Thyroid gland (tissue), 4 donors: ENCODE measurements at regions not wholly inside any gene's neighbourhood (a gene's known extent, or its start where the extent isn't known, plus 50 kb on each side); places are given as distances from the start of the nearest gene placed in this dataset.

Experiments
- CTCF ChIP-seq, 6 experiments: fragments of 200-600 bp in 3 of 6; fragments of 450-650 bp in 3 of 6; sonication (generic) in 3 of 6; IDR thresholded peaks; one replicate each; pipeline ENCODE4 v1.5.1; 2016 to 2019; ENCODE audit warnings: antibody characterized with exemption in 6 of 6, mild to moderate bottlenecking in 2 of 6, inconsistent platforms in 1 of 6, moderate library complexity in 1 of 6
- POLR2A ChIP-seq, 2 donors: fragments of 450-650 bp; IDR thresholded peaks; one replicate each; pipeline ENCODE4 v1.6.1; 2017; ENCODE audit warnings: antibody characterized with exemption in 2 of 2, mild to moderate bottlenecking in 2 of 2, moderate library complexity in 1 of 2

- TF ChIP-seq CTCF (IDR thresholded peaks at IDR 0.05) (no peak), POLR2A (IDR thresholded peaks at IDR 0.05) (no peak)
Observed at GRCh38 chr2:223262946-223263345, 211.0 kb downstream of the KCNE4 start.
